ENCODE measurements at regions not wholly inside any gene's neighbourhood (a gene's known extent, or its start where the extent isn't known, plus 50 kb on each side); places are given as distances from the start of the nearest gene placed in this dataset.
A peak's percentile ranks its signal among the peaks of the same experiment; 100 is the strongest.

- no peak for DNase-seq
These were observed 364.1 kb downstream of the GATA3 start for GRCh38 chr10:8418631-8419030.

GRCh38 chr10:8420182-8420581, 365.7 kb downstream of the GATA3 start:
- no peak for DNase-seq

- no peak for DNase-seq
These were observed 370.2 kb downstream of the GATA3 start for GRCh38 chr10:8424555-8425211.

- DNase-seq: no peak
These were observed 374.2 kb downstream of the GATA3 start for GRCh38 chr10:8428654-8429053.

GRCh38 chr10:8430321-8430720, 375.8 kb downstream of the GATA3 start:
- DNase-seq: no peak

GRCh38 chr10:8431511-8431910, 377.0 kb downstream of the GATA3 start:
- DNase-seq: no peak

GRCh38 chr10:8435186-8436055, 380.9 kb downstream of the GATA3 start:
- DNase-seq: no peak

- DNase-seq: no peak
These were observed 383.4 kb downstream of the GATA3 start for GRCh38 chr10:8437896-8438295.

GRCh38 chr10:8438603-8439002, 384.1 kb downstream of the GATA3 start:
- no peak for DNase-seq

GRCh38 chr10:8439040-8439439, 384.6 kb downstream of the GATA3 start:
- DNase-seq: no peak

GRCh38 chr10:8444630-8445029, 390.1 kb downstream of the GATA3 start:
- DNase-seq: no peak

GRCh38 chr10:8445353-8445752, 390.9 kb downstream of the GATA3 start:
- no peak for DNase-seq

GRCh38 chr10:8449909-8450308, 395.4 kb downstream of the GATA3 start:
- DNase-seq: no peak

GRCh38 chr10:8453587-8453986, 399.1 kb downstream of the GATA3 start:
- DNase-seq: no peak

- DNase-seq: no peak
These were observed 399.9 kb downstream of the GATA3 start for GRCh38 chr10:8454357-8454756.

- no peak for DNase-seq
These were observed 400.7 kb downstream of the GATA3 start for GRCh38 chr10:8455181-8455580.

GRCh38 chr10:8456386-8456785, 401.9 kb downstream of the GATA3 start:
- DNase-seq: no peak

GRCh38 chr10:8460626-8461025, 406.1 kb downstream of the GATA3 start:
- DNase-seq: no peak

GRCh38 chr10:8462565-8462964, 408.1 kb downstream of the GATA3 start:
- no peak for DNase-seq

- peak in 1 of 51 donors; percentile 4 for DNase-seq
These were observed 409.4 kb downstream of the GATA3 start for GRCh38 chr10:8463853-8464252.

GRCh38 chr10:8468477-8468876, 414.0 kb downstream of the GATA3 start:
- DNase-seq: no peak

GRCh38 chr10:8473205-8473604, 418.7 kb downstream of the GATA3 start:
- DNase-seq: no peak

- DNase-seq: no peak
These were observed 422.8 kb downstream of the GATA3 start for GRCh38 chr10:8477300-8477699.
